Spleen (tissue), 11 donors: ENCODE measurements at regions not wholly inside any gene's neighbourhood (a gene's known extent, or its start where the extent isn't known, plus 50 kb on each side); places are given as distances from the start of the nearest gene placed in this dataset.

Experiments
- DNase-seq: peaks from one replicate; pipeline ENCODE4 v3.0.0-alpha.2; 2020
- H3K27ac ChIP-seq, 8 donors: fragments of 200-600 bp; sonication (generic) in 7 of 8; 1 replicate in 4 of 8; 2 replicates in 4 of 8; pipeline versions ENCODE4 v1.5.0 to v1.8.0; 2016 to 2021; ENCODE audit warnings: inconsistent platforms in 4 of 8, mild to moderate bottlenecking in 4 of 8, moderate library complexity in 1 of 8
- H3K27me3 ChIP-seq, 7 donors: fragments of 200-600 bp; sonication (generic) in 6 of 7; replicated peaks in 1 of 7; 1 replicate in 4 of 7; 2 replicates in 3 of 7; pipeline versions ENCODE4 v1.5.0 to v1.8.0; 2016 to 2021; ENCODE audit warnings: inconsistent platforms in 3 of 7, mild to moderate bottlenecking in 1 of 7
- H3K36me3 ChIP-seq, 6 donors: fragments of 200-600 bp; sonication (generic) in 5 of 6; 1 replicate in 4 of 6; 2 replicates in 2 of 6; pipeline versions ENCODE4 v1.5.0 to v1.8.0; 2016 to 2021; ENCODE audit warnings: inconsistent platforms in 2 of 6
- H3K4me1 ChIP-seq, 6 donors: fragments of 200-600 bp; sonication (generic) in 5 of 6; 1 replicate in 3 of 6; 2 replicates in 3 of 6; pipeline versions ENCODE4 v1.5.0 to v1.8.0; 2016 to 2021; ENCODE audit warnings: inconsistent platforms in 3 of 6
- H3K4me3 ChIP-seq, 8 donors: fragments of 200-600 bp; sonication (generic) in 7 of 8; 1 replicate in 4 of 8; 2 replicates in 4 of 8; pipeline versions ENCODE4 v1.5.0 to v1.8.0; 2016 to 2021; ENCODE audit warnings: inconsistent platforms in 4 of 8, mild to moderate bottlenecking in 4 of 8, moderate library complexity in 2 of 8
- H3K9me3 ChIP-seq, 8 donors: fragments of 200-600 bp; sonication (generic) in 7 of 8; 1 replicate in 4 of 8; 2 replicates in 4 of 8; pipeline versions ENCODE4 v1.5.0 to v1.8.0; 2016 to 2021; ENCODE audit warnings: inconsistent platforms in 4 of 8
- CTCF ChIP-seq, 11 experiments: fragments of 200-600 bp in 7 of 11; fragments of 450-650 bp in 4 of 11; sonication (generic) in 4 of 11; IDR thresholded peaks in 8 of 11; conservative IDR thresholded peaks in 3 of 11; 1 replicate in 7 of 11; 2 replicates in 4 of 11; pipeline versions ENCODE4 v1.4.0 to v1.8.0; 2016 to 2021; ENCODE audit warnings: antibody characterized with exemption in 11 of 11, inconsistent platforms in 4 of 11, mild to moderate bottlenecking in 1 of 11
- POLR2A ChIP-seq, 3 donors: fragments of 450-650 bp; IDR thresholded peaks; one replicate each; pipeline ENCODE4 v1.5.1; 2017; ENCODE audit warnings: antibody characterized with exemption in 3 of 3, mild to moderate bottlenecking in 1 of 3
- POLR2AphosphoS5 ChIP-seq, 3 donors: sonication (generic); formaldehyde crosslinking; IDR thresholded peaks; one replicate each; pipeline ENCODE4 v1.5.1; 2017; ENCODE audit warnings: antibody characterized with exemption in 3 of 3
- WGBS, 5 donors: extraction: QIAGEN DNeasy Blood & Tissue Kit in 3 of 5; methylation state at CpG; one replicate each; pipeline versions ENCODE4 v1.1.5 to v1.1.7; 2013 to 2018; 5-methylcytosine and 5-hydroxymethylcytosine counted together
- intact Hi-C: fragments of 100-400 bp; cut with DNase I; formaldehyde crosslinking; loops from one replicate; pipeline ENCODE4 v1.15.0; 2023; ENCODE audit warnings: low total_unique reads
- donor health status: healthy with polysubstance abuse.
- donor health status: DM: no; HTN: no; CAD: no; lungs with moderate emphysema.
- donor health status: DM: no; HTN: no; CAD: no.
- donor health status: Bipolar disorder and iron deficiency.
- donor health status: healthy.
- donor health status: DM: no; HTN: no; CAD: no.
- donor health status: DM: yes; HTN: yes; CAD: no.

- DNase-seq, result no peak
- no peak overlapping the region for H3K4me3 ChIP-seq
- no peak overlapping the region for H3K27ac ChIP-seq
- no peak for TF ChIP-seq POLR2A (IDR thresholded peaks at IDR 0.05)
- no peak for TF ChIP-seq POLR2AphosphoS5 (IDR thresholded peaks at IDR 0.05)
- TF ChIP-seq CTCF (IDR thresholded peaks at IDR 0.05 in 8 of 11, conservative IDR thresholded peaks at IDR 0.05 in 3 of 11), result no peak
- peaks cover 0 to 17% (median 0%) of the 10 kb centered on the region in 7 donors for H3K27me3 ChIP-seq
- no peaks in the 10 kb centered on the region for H3K4me1 ChIP-seq
- no peaks in the 10 kb centered on the region for H3K9me3 ChIP-seq
- H3K36me3 ChIP-seq, result no peaks in the 10 kb centered on the region
- intact Hi-C loops, result no loop called here
- 46 to 89% (median 66%) methylated on average over 2 of the region's 2 CpGs for WGBS, 5 donors
Measured at GRCh38 chr15:91524534-91524933, 329.0 kb upstream of the SLCO3A1 start.

- WGBS, 5 donors, result 78 to 86% (median 83%) methylated on average over 3 of the region's 3 CpGs
- Histone ChIP-seq H3K36me3 (no peaks in the 10 kb centered on the region), H3K9me3 (no peaks in the 10 kb centered on the region), H3K27ac (no peak overlapping the region), H3K27me3 (peaks cover 0 to 17% (median 0%) of the 10 kb centered on the region in 7 donors), H3K4me1 (no peaks in the 10 kb centered on the region), H3K4me3 (no peak overlapping the region)
- intact Hi-C loops, result no loop called here
- no peak for DNase-seq
- TF ChIP-seq POLR2AphosphoS5 (IDR thresholded peaks at IDR 0.05), result no peak
- TF ChIP-seq CTCF (IDR thresholded peaks at IDR 0.05 in 8 of 11, conservative IDR thresholded peaks at IDR 0.05 in 3 of 11), result no peak
- no peak for TF ChIP-seq POLR2A (IDR thresholded peaks at IDR 0.05)
Measured at GRCh38 chr15:91525751-91526150, 327.8 kb upstream of the SLCO3A1 start.

- H3K27me3 ChIP-seq, result peaks cover 0 to 17% (median 0%) of the 10 kb centered on the region in 7 donors
- no peaks in the 10 kb centered on the region for H3K4me1 ChIP-seq
- intact Hi-C loops, result no loop called here
- no peak overlapping the region for H3K4me3 ChIP-seq
- H3K9me3 ChIP-seq, result no peaks in the 10 kb centered on the region
- no peak for TF ChIP-seq POLR2AphosphoS5 (IDR thresholded peaks at IDR 0.05)
- no peak for TF ChIP-seq POLR2A (IDR thresholded peaks at IDR 0.05)
- no peak for TF ChIP-seq CTCF (IDR thresholded peaks at IDR 0.05 in 8 of 11, conservative IDR thresholded peaks at IDR 0.05 in 3 of 11)
- no peak for DNase-seq
- no peaks in the 10 kb centered on the region for H3K36me3 ChIP-seq
- no peak overlapping the region for H3K27ac ChIP-seq
- 42 to 63% (median 63%) methylated on average over 2 of the region's 2 CpGs for WGBS, 5 donors
Measured at GRCh38 chr15:91526424-91526823, 327.1 kb upstream of the SLCO3A1 start.

DNA sequence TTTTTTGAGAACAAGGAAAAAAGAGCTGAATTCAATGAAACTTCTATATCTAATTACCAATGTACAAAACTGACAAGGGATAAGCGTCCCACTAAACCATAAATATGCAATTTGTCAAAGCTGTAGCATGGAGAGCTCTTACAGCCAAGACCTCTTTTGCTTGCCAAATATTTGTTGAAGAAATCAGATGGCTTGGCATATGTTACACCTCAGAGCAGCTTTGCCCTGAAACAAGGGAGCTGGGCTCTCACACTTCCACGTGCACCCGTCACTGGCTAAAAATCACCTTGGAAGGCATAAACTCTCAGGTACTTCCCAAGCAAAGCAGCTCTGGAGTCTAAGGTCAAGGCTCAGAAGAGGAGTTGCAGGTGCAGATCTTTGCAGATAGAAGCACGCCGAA is 324.7 kb upstream of the SLCO3A1 start:
- no peaks in the 10 kb centered on the region for H3K9me3 ChIP-seq
- H3K27me3 ChIP-seq, result peaks cover 0 to 17% (median 0%) of the 10 kb centered on the region in 7 donors
- no peak for DNase-seq
- intact Hi-C loops, result no loop called here
- TF ChIP-seq POLR2A (IDR thresholded peaks at IDR 0.05) (no peak), POLR2AphosphoS5 (IDR thresholded peaks at IDR 0.05) (no peak), CTCF (IDR thresholded peaks at IDR 0.05 in 8 of 11, conservative IDR thresholded peaks at IDR 0.05 in 3 of 11) (no peak)
- H3K27ac ChIP-seq, result no peak overlapping the region
- no peaks in the 10 kb centered on the region for H3K36me3 ChIP-seq
- no peaks in the 10 kb centered on the region for H3K4me1 ChIP-seq
- no peak overlapping the region for H3K4me3 ChIP-seq
- WGBS, 5 donors, result 83 to 88% (median 87%) methylated on average over 5 of the region's 5 CpGs
